PC-9 (cell line): ENCODE measurements at regions not wholly inside any gene's neighbourhood (a gene's known extent, or its start where the extent isn't known, plus 50 kb on each side); places are given as distances from the start of the nearest gene placed in this dataset.

ENCODE experiments used
- BruUV-seq: library from RNA; stranded (reverse); fragments of 400-500 nt; replicated peaks from 2 replicates; lab custom pipeline; 2021; lab: Mats Ljungman, UMichigan
- CTCF ChIA-PET: fragments of 300-600 bp; sonication (Branson Sonifier 250); formaldehyde crosslinking; loops from one replicate; lab custom pipeline; 2022; ENCODE audit warnings: antibody characterized with exemption; lab: Charles Lee
- POLR2A ChIA-PET: fragments of 300-600 bp; sonication (Branson Sonifier 250); formaldehyde crosslinking; loops from one replicate; lab custom pipeline; 2022; ENCODE audit warnings: antibody characterized with exemption; ENCODE audit not compliant: unreplicated experiment; lab: Charles Lee
- DNase-seq, 2 experiments: peaks; one replicate each; pipeline versions ENCODE4 v3.0.0 to v3.0.0-alpha.2; 2015 to 2022; ENCODE audit warnings: mixed read lengths in 1 of 2
- H2AFZ ChIP-seq: fragments of 200-600 bp; sonication (generic); 2 replicates; pipeline ENCODE4 v1.8.1; 2017; ENCODE audit warnings: antibody characterized with exemption
- H3F3A ChIP-seq: fragments of 200-600 bp; sonication (generic); 2 replicates; pipeline ENCODE4 v1.8.1; 2017; ENCODE audit warnings: antibody characterized with exemption, mild to moderate bottlenecking, low read depth; ENCODE audit not compliant: insufficient read depth
- H3K27ac ChIP-seq: fragments of 200-600 bp; sonication (generic); 2 replicates; pipeline ENCODE4 v1.6.1; 2016; ENCODE audit warnings: mixed run types
- H3K27me3 ChIP-seq: fragments of 200-600 bp; sonication (generic); 2 replicates; pipeline ENCODE4 v1.6.1; 2016; ENCODE audit warnings: low read depth, mixed run types; ENCODE audit not compliant: insufficient read depth
- H3K36me3 ChIP-seq: fragments of 200-600 bp; sonication (generic); 2 replicates; pipeline ENCODE4 v1.6.1; 2016; ENCODE audit warnings: low read depth, mixed run types
- H3K4me1 ChIP-seq: fragments of 200-600 bp; sonication (generic); replicated peaks from 2 replicates; pipeline ENCODE4 v1.6.1; 2016; ENCODE audit warnings: mixed run types; ENCODE audit not compliant: insufficient read depth
- H3K4me2 ChIP-seq: fragments of 200-600 bp; sonication (generic); 2 replicates; pipeline ENCODE4 v1.6.1; 2017; ENCODE audit warnings: mixed run types
- H3K4me3 ChIP-seq: fragments of 200-600 bp; sonication (generic); 2 replicates; pipeline ENCODE4 v1.6.1; 2016; ENCODE audit warnings: mixed run types
- H3K79me2 ChIP-seq: fragments of 200-600 bp; sonication (generic); 2 replicates; pipeline ENCODE4 v1.6.1; 2017; ENCODE audit warnings: low read depth, mixed run types
- H3K9me2 ChIP-seq: fragments of 200-600 bp; sonication (generic); 2 replicates; pipeline ENCODE4 v1.8.1; 2017; ENCODE audit warnings: mild to moderate bottlenecking; ENCODE audit not compliant: insufficient read depth
- H3K9me3 ChIP-seq: fragments of 200-600 bp; sonication (generic); 2 replicates; pipeline ENCODE4 v1.8.1; 2016; ENCODE audit warnings: low read depth; ENCODE audit not compliant: insufficient read depth
- H4K20me1 ChIP-seq: fragments of 200-600 bp; sonication (generic); 2 replicates; pipeline ENCODE4 v1.8.1; 2017; ENCODE audit not compliant: insufficient read depth
- EZH2 ChIP-seq: fragments of 200-600 bp; sonication (generic); IDR thresholded peaks from 2 replicates; pipeline ENCODE4 v1.8.0; 2017; ENCODE audit warnings: antibody characterized with exemption, low read depth
- intact Hi-C: fragments of 100-400 bp; cut with micrococcal nuclease; formaldehyde crosslinking; loops from one replicate; pipeline ENCODE4 v1.10.0; 2022; ENCODE audit not compliant: unreplicated experiment
- TF ChIP-seq, protein P1 (sequence below): fragments of 200-600 bp; sonication (generic); conservative IDR thresholded peaks from 2 replicates; pipeline ENCODE4 v1.6.1; 2017; ENCODE audit warnings: mixed run types, antibody characterized with exemption, mild to moderate bottlenecking, moderate library complexity

DNA sequence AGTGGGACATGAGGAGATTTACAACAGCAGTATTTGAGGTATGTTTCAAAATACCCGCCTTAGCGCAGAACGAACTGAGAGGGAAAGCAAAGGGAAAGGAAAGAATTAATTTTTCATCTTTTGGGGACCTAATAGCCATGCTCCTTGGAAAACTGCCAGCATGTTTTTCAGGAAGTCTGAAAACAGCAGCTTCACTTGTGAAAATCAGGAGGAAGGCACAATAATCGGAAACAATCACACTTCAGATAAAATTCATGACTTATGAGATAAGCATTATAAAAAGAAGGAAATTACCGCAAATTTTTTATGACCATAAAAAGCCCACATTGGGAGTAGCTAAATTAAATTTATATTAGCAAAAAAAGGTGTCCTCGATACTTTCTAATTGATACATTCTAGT is 541.1 kb downstream of the HAO1 start:
- POLR2A ChIA-PET = no interaction called here
- no peaks in the 10 kb centered on the region for H3K36me3 ChIP-seq
- no peaks in the 10 kb centered on the region for H3F3A ChIP-seq
- CTCF ChIA-PET = interaction anchor here (0.7 kb wide), 1 partner anchor 1476 kb away, joined by 3 read pairs; no protein-coding TSS in a partner anchor
- no peak for TF ChIP-seq EZH2
- TF ChIP-seq, protein P1, sequence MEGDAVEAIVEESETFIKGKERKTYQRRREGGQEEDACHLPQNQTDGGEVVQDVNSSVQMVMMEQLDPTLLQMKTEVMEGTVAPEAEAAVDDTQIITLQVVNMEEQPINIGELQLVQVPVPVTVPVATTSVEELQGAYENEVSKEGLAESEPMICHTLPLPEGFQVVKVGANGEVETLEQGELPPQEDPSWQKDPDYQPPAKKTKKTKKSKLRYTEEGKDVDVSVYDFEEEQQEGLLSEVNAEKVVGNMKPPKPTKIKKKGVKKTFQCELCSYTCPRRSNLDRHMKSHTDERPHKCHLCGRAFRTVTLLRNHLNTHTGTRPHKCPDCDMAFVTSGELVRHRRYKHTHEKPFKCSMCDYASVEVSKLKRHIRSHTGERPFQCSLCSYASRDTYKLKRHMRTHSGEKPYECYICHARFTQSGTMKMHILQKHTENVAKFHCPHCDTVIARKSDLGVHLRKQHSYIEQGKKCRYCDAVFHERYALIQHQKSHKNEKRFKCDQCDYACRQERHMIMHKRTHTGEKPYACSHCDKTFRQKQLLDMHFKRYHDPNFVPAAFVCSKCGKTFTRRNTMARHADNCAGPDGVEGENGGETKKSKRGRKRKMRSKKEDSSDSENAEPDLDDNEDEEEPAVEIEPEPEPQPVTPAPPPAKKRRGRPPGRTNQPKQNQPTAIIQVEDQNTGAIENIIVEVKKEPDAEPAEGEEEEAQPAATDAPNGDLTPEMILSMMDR = no peak
- intact Hi-C loops = no loop called here
- H2AFZ ChIP-seq = no peak overlapping the region
- H3K9me2 ChIP-seq = no peaks in the 10 kb centered on the region
- no peak overlapping the region for H3K4me3 ChIP-seq
- H3K9me3 ChIP-seq = no peaks in the 10 kb centered on the region
- H3K27ac ChIP-seq = no peak overlapping the region
- no peak for DNase-seq
- no peak overlapping the region for H3K4me2 ChIP-seq
- no peaks in the 10 kb centered on the region for H3K4me1 ChIP-seq
- H4K20me1 ChIP-seq = no peaks in the 10 kb centered on the region
- no TSS peak for BruUV-seq
- H3K79me2 ChIP-seq = no peaks in the 10 kb centered on the region
- H3K27me3 ChIP-seq = no peaks in the 10 kb centered on the region

DNA sequence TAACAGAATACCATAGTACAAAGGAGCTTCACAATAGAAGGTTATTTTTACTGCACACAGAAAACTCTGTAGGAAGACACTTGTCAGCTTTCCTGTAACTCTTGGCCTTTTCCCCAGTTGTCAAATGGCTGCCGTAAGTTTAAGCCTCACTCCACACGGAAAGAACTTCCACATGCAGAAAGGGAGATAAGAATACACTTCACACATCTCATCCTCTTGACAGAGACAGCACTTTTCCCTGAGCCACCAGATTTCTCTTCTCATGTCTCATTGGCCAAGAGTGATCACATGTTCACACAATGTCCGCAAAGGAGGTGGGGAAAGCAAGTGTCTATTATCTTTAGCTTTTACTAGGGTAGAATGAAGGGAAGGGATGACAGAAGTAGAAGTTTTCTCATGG is 540.7 kb downstream of the HAO1 start:
- Histone ChIP-seq H4K20me1 (no peaks in the 10 kb centered on the region), H3K27me3 (no peaks in the 10 kb centered on the region), H3K4me2 (no peak overlapping the region), H3K9me2 (no peaks in the 10 kb centered on the region), H3K4me1 (no peaks in the 10 kb centered on the region), H3K4me3 (no peak overlapping the region), H3K9me3 (no peaks in the 10 kb centered on the region), H3K79me2 (no peaks in the 10 kb centered on the region), H2AFZ (no peak overlapping the region; the same call in 1 of the 2 replicates), H3F3A (no peaks in the 10 kb centered on the region), H3K36me3 (no peaks in the 10 kb centered on the region), H3K27ac (no peak overlapping the region)
- BruUV-seq = no TSS peak
- CTCF ChIA-PET = interaction anchor here (0.7 kb wide), 1 partner anchor 1476 kb away, joined by 3 read pairs; no protein-coding TSS in a partner anchor
- no peak for DNase-seq
- intact Hi-C loops = no loop called here
- TF ChIP-seq, protein P1 = no peak
- no peak for TF ChIP-seq EZH2
- POLR2A ChIA-PET = no interaction called here

DNA sequence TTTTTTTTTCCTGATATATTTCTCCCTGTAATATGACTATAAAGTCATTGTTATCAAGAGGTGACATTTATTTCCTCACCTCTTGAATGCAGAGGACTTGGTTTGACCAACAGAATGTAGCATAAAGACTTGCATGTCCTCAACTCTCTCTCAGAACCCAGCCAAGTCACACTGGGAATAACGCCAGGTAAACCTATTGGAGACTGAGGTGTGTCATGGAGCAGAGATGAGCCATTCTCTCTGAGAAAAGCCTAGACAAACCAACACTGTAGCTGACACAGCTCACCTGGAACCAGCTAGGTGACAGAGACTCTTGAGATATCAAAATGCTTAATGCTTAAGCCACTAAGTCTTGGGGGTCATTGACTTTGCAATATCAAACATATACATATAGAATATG is 533.6 kb downstream of the HAO1 start:
- Histone ChIP-seq H3K79me2 (no peaks in the 10 kb centered on the region), H3F3A (no peaks in the 10 kb centered on the region), H3K4me1 (no peaks in the 10 kb centered on the region), H3K27me3 (no peaks in the 10 kb centered on the region), H3K36me3 (no peaks in the 10 kb centered on the region), H3K4me2 (no peak overlapping the region), H2AFZ (no peak overlapping the region), H3K27ac (no peak overlapping the region), H3K4me3 (no peak overlapping the region), H4K20me1 (no peaks in the 10 kb centered on the region), H3K9me2 (no peaks in the 10 kb centered on the region), H3K9me3 (no peaks in the 10 kb centered on the region; the same call in 1 of the 2 replicates)
- CTCF ChIA-PET = no interaction called here
- no peak for TF ChIP-seq EZH2
- TF ChIP-seq, protein P1 = no peak
- POLR2A ChIA-PET = no interaction called here
- no peak for DNase-seq
- no TSS peak for BruUV-seq
- intact Hi-C loops = no loop called here
